OCI-LY7 (cell line): ENCODE measurements at regions not wholly inside any gene's neighbourhood (a gene's known extent, or its start where the extent isn't known, plus 50 kb on each side); places are given as distances from the start of the nearest gene placed in this dataset.

ENCODE experiments used
- CTCF ChIP-seq: fragments of 200-600 bp; sonication (generic); conservative IDR thresholded peaks from 2 replicates; pipeline ENCODE4 v1.5.1; 2014; ENCODE audit warnings: mild to moderate bottlenecking, antibody characterized with exemption, low read length, moderate library complexity, mixed read lengths
- EZH2phosphoT487 ChIP-seq: fragments of 200-600 bp; sonication (generic); IDR thresholded peaks from 2 replicates; pipeline ENCODE4 v1.6.1; 2018; ENCODE audit warnings: low read depth, borderline replicate concordance, mild to moderate bottlenecking, mixed run types, antibody characterized with exemption, low read length, moderate library complexity, mixed read lengths

GRCh38 chr2:7780321-7780720 lies 863.1 kb downstream of the RNF144A start:
- TF ChIP-seq CTCF (no peak), EZH2phosphoT487 (no peak)
